HepG2 (cell line): ENCODE measurements at regions not wholly inside any gene's neighbourhood (a gene's known extent, or its start where the extent isn't known, plus 50 kb on each side); places are given as distances from the start of the nearest gene placed in this dataset.
"Not testable (repeated sequence)": the region's sequence is repeated elsewhere in the genome, so short reads cannot be mapped to it uniquely, and the experiment has no call there.

Source experiments
- MXD4 ChIP-seq: IDR thresholded peaks from 2 replicates; pipeline ENCODE4 v1.6.1; 2016; ENCODE audit warnings: mild to moderate bottlenecking, missing biosample characterization, missing genetic modification reagents
- MYC ChIP-seq: sonication (generic); formaldehyde crosslinking; IDR thresholded peaks from 2 replicates; pipeline ENCODE4 v1.9.0; 2021; ENCODE audit warnings: missing genetic modification reagents, borderline replicate concordance
- POLR2A ChIP-seq, 2 experiments: IDR thresholded peaks; 2 replicates each; pipeline ENCODE4 v1.6.1; 2011; ENCODE audit warnings: low read depth in 2 of 2, low read length in 2 of 2, mild to moderate bottlenecking in 1 of 2, moderate library complexity in 1 of 2; ENCODE audit not compliant: insufficient read depth in 1 of 2
- PRPF4 ChIP-seq: fragments of 200-400 bp; formaldehyde crosslinking; IDR thresholded peaks from 2 replicates; pipeline ENCODE4 v1.6.1; 2016; ENCODE audit warnings: low read length, low read depth; ENCODE audit not compliant: poor library complexity, severe bottlenecking
- RERE ChIP-seq: IDR thresholded peaks from 2 replicates; pipeline ENCODE4 v1.6.1; 2016; ENCODE audit warnings: low read depth, missing genetic modification reagents, missing compliant biosample characterization
- ZSCAN29 ChIP-seq: sonication (generic); formaldehyde crosslinking; conservative IDR thresholded peaks from 2 replicates; pipeline ENCODE4 v1.4.0; 2020; ENCODE audit warnings: mild to moderate bottlenecking, missing genetic modification reagents

- TF ChIP-seq RERE; ZSCAN29; POLR2A (IDR thresholded peaks at IDR 0.05; ENCODE audit: insufficient read depth in 1 of 2, low read depth in 2 of 2, low read length in 2 of 2); PRPF4; MXD4; MYC (CRISPR knock-in tag): not testable (repeated sequence)
Observed at GRCh38 chr15:26026671-26027070, 163.5 kb upstream of the ATP10A start.
